ENCODE measurements at regions not wholly inside any gene's neighbourhood (a gene's known extent, or its start where the extent isn't known, plus 50 kb on each side); places are given as distances from the start of the nearest gene placed in this dataset.

GRCh38 chr18:64807560-64807959, 658.7 kb upstream of the LINC00305 start:
- Histone ChIP-seq H3K27me3 (no peaks in the 10 kb centered on the region), H3K9me3 (no peaks in the 10 kb centered on the region), H3K4me3 (no peak overlapping the region), H3K27ac (no peak overlapping the region), H3K36me3 (replicated peaks in 1 of 2; ENCODE audit: insufficient read depth in 1 of 2, low read depth in 2 of 2) (no peaks in the 10 kb centered on the region), H3K4me1 (peaks cover 5% of the 10 kb centered on the region)
- DNase-seq (no peak), ATAC-seq (no peak)
- TF ChIP-seq, protein P1, sequence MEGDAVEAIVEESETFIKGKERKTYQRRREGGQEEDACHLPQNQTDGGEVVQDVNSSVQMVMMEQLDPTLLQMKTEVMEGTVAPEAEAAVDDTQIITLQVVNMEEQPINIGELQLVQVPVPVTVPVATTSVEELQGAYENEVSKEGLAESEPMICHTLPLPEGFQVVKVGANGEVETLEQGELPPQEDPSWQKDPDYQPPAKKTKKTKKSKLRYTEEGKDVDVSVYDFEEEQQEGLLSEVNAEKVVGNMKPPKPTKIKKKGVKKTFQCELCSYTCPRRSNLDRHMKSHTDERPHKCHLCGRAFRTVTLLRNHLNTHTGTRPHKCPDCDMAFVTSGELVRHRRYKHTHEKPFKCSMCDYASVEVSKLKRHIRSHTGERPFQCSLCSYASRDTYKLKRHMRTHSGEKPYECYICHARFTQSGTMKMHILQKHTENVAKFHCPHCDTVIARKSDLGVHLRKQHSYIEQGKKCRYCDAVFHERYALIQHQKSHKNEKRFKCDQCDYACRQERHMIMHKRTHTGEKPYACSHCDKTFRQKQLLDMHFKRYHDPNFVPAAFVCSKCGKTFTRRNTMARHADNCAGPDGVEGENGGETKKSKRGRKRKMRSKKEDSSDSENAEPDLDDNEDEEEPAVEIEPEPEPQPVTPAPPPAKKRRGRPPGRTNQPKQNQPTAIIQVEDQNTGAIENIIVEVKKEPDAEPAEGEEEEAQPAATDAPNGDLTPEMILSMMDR (IDR thresholded peaks at IDR 0.05): no peak
- TF ChIP-seq POLR2A (IDR thresholded peaks at IDR 0.05): no peak
- intact Hi-C loops (cut with DNase I): no loop called here
- WGBS, 2 donors: 89 to 90% methylated on average over 5 of the region's 5 CpGs

- H3K36me3 ChIP-seq (replicated peaks in 1 of 2; ENCODE audit: insufficient read depth in 1 of 2, low read depth in 2 of 2): no peaks in the 10 kb centered on the region
- ATAC-seq: no peak
- H3K4me3 ChIP-seq: no peak overlapping the region
- intact Hi-C loops (cut with DNase I): no loop called here
- no peak for TF ChIP-seq POLR2A (IDR thresholded peaks at IDR 0.05)
- TF ChIP-seq, protein P1 (IDR thresholded peaks at IDR 0.05): no peak
- WGBS, 2 donors: 85 to 90% methylated on average over 5 of the region's 5 CpGs
- peaks cover 5% of the 10 kb centered on the region for H3K4me1 ChIP-seq
- no peak for DNase-seq
- no peaks in the 10 kb centered on the region for H3K9me3 ChIP-seq
- H3K27ac ChIP-seq: no peak overlapping the region
- no peaks in the 10 kb centered on the region for H3K27me3 ChIP-seq
These were observed 657.8 kb upstream of the LINC00305 start for GRCh38 chr18:64806691-64807090.

DNA sequence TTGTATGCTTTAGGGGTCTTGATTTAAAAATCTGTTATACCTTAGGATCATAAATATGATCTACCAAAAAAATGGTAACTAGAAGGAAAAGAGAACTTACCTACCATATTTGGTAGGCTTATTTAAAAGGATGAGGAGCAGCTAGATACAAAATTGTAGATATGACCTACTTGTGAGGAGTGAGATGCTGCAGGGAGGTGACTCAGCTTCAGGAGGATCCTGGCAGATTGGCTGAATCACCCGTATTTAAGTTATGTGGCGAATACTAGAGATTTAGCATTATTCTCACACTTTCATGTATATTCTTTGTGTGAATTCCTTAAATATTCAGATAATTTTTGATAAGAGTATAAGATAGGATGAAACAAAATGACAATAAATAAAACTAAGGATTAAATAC, 657.3 kb upstream of the LINC00305 start:
- Histone ChIP-seq H3K36me3 (replicated peaks in 1 of 2; ENCODE audit: insufficient read depth in 1 of 2, low read depth in 2 of 2) (no peaks in the 10 kb centered on the region), H3K4me3 (no peak overlapping the region), H3K9me3 (no peaks in the 10 kb centered on the region), H3K4me1 (peaks cover 5% of the 10 kb centered on the region), H3K27ac (no peak overlapping the region), H3K27me3 (no peaks in the 10 kb centered on the region)
- TF ChIP-seq, protein P1 (IDR thresholded peaks at IDR 0.05): no peak
- TF ChIP-seq POLR2A (IDR thresholded peaks at IDR 0.05): no peak
- WGBS, 2 donors: 87 to 91% methylated on average over 2 of the region's 2 CpGs
- ATAC-seq (no peak), DNase-seq (no peak)
- intact Hi-C loops (cut with DNase I): no loop called here

DNA sequence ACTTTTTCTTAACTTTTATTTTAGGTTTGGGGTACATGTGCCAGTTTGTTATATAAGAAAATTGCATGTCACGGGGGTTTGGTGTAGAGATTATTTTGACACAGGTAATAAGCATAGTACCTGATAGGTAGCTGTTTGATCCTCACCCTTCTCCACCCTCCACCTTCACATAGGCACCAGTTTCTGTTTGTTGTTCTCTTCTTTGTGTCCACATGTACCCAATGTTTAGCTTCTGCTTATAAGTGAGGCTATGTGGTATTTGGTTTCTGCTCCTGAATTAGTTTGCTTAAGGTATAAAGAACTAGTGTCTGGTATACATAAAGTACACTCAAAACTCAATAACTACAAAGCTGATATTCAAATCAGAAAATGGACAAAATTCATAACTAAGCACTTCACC, 654.6 kb upstream of the LINC00305 start:
- Histone ChIP-seq H3K36me3 (replicated peaks in 1 of 2; ENCODE audit: insufficient read depth in 1 of 2, low read depth in 2 of 2) (no peaks in the 10 kb centered on the region), H3K4me1 (peaks cover 5% of the 10 kb centered on the region), H3K4me3 (no peak overlapping the region), H3K9me3 (no peaks in the 10 kb centered on the region), H3K27me3 (no peaks in the 10 kb centered on the region), H3K27ac (no peak overlapping the region)
- ATAC-seq (no peak), DNase-seq (no peak)
- TF ChIP-seq, protein P1 (IDR thresholded peaks at IDR 0.05): no peak
- no peak for TF ChIP-seq POLR2A (IDR thresholded peaks at IDR 0.05)
- WGBS, 2 donors: 71 to 78% methylated on average over 1 of the region's 1 CpG
- intact Hi-C loops (cut with DNase I): no loop called here

GRCh38 chr18:64800151-64800550, 651.3 kb upstream of the LINC00305 start:
- Histone ChIP-seq H3K4me1 (peaks cover 5% of the 10 kb centered on the region), H3K4me3 (no peak overlapping the region), H3K9me3 (no peaks in the 10 kb centered on the region), H3K27me3 (no peaks in the 10 kb centered on the region), H3K27ac (no peak overlapping the region), H3K36me3 (replicated peaks in 1 of 2; ENCODE audit: insufficient read depth in 1 of 2, low read depth in 2 of 2) (no peaks in the 10 kb centered on the region)
- no peak for DNase-seq
- TF ChIP-seq, protein P1 (IDR thresholded peaks at IDR 0.05): no peak
- TF ChIP-seq POLR2A (IDR thresholded peaks at IDR 0.05): no peak
- intact Hi-C loops (cut with DNase I): no loop called here
- no peak for ATAC-seq

Data from body of pancreas (tissue), 4 donors.